Astrocyte (in vitro differentiated cells and primary cell): ENCODE measurements at regions not wholly inside any gene's neighbourhood (a gene's known extent, or its start where the extent isn't known, plus 50 kb on each side); places are given as distances from the start of the nearest gene placed in this dataset.

Source experiments
- EZH2 ChIP-seq: IDR thresholded peaks from 2 replicates; pipeline ENCODE4 v1.6.1; 2012; ENCODE audit warnings: mild to moderate bottlenecking, low read length, inconsistent platforms; ENCODE audit not compliant: insufficient read depth
- TF ChIP-seq, protein P1 (sequence below): IDR thresholded peaks from 2 replicates; pipeline ENCODE4 v1.5.1; 2011; ENCODE audit warnings: low read depth, mild to moderate bottlenecking, inconsistent platforms, low read length, moderate library complexity; ENCODE audit not compliant: insufficient read depth

DNA sequence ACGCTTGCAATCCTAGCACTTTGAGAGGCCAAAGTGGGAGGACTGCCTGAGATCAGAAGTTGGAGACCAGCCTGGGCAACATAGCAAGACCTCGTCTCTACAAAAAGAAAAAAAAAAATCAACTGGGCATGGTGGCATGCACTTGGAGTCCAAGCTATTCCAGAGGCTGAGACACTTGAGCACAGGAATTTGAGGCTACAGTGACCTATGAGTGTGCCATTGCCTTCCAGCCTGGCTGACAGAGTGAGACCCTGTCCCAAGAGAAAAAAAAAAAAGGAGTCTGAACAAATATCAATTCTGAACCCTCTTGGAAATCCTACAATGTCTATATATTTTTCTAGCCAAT, 126.8 kb upstream of the NRP1 start:
- TF ChIP-seq, protein P1, sequence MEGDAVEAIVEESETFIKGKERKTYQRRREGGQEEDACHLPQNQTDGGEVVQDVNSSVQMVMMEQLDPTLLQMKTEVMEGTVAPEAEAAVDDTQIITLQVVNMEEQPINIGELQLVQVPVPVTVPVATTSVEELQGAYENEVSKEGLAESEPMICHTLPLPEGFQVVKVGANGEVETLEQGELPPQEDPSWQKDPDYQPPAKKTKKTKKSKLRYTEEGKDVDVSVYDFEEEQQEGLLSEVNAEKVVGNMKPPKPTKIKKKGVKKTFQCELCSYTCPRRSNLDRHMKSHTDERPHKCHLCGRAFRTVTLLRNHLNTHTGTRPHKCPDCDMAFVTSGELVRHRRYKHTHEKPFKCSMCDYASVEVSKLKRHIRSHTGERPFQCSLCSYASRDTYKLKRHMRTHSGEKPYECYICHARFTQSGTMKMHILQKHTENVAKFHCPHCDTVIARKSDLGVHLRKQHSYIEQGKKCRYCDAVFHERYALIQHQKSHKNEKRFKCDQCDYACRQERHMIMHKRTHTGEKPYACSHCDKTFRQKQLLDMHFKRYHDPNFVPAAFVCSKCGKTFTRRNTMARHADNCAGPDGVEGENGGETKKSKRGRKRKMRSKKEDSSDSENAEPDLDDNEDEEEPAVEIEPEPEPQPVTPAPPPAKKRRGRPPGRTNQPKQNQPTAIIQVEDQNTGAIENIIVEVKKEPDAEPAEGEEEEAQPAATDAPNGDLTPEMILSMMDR = no peak
- no peak for TF ChIP-seq EZH2
